Tibial artery (tissue), 4 donors: ENCODE measurements at regions not wholly inside any gene's neighbourhood (a gene's known extent, or its start where the extent isn't known, plus 50 kb on each side); places are given as distances from the start of the nearest gene placed in this dataset.

Source experiments
- DNase-seq, 2 donors: peaks; one replicate each; pipeline ENCODE4 v3.0.0-alpha.2; 2019
- H3K27ac ChIP-seq, 2 donors: fragments of 200-600 bp; sonication (generic) in 1 of 2; 1 replicate in 1 of 2; 2 replicates in 1 of 2; pipeline ENCODE4 v1.5.1; 2018 to 2019; ENCODE audit warnings: mild to moderate bottlenecking in 1 of 2
- H3K27me3 ChIP-seq, 2 donors: fragments of 200-600 bp; sonication (generic) in 1 of 2; one replicate each; pipeline versions ENCODE4 v1.5.1 to v1.6.0; 2016 to 2019
- H3K36me3 ChIP-seq, 3 donors: fragments of 200-600 bp; sonication (generic) in 2 of 3; one replicate each; pipeline ENCODE4 v1.5.1; 2016 to 2019; ENCODE audit warnings: mild to moderate bottlenecking in 2 of 3
- H3K4me1 ChIP-seq, 4 donors: fragments of 200-600 bp; sonication (generic) in 2 of 4; 1 replicate in 3 of 4; 2 replicates in 1 of 4; pipeline ENCODE4 v1.5.1; 2016 to 2019
- H3K4me3 ChIP-seq, 2 donors: fragments of 200-600 bp; sonication (generic) in 1 of 2; 1 replicate in 1 of 2; 2 replicates in 1 of 2; pipeline ENCODE4 v1.5.1; 2018 to 2019; ENCODE audit warnings: mild to moderate bottlenecking in 2 of 2
- H3K9me3 ChIP-seq, 3 donors: fragments of 200-600 bp; sonication (generic) in 1 of 3; one replicate each; pipeline ENCODE4 v1.5.1; 2016 to 2019
- intact Hi-C: fragments of 100-400 bp; cut with DNase I; formaldehyde crosslinking; loops from one replicate; pipeline ENCODE4 v1.15.0; 2023; ENCODE audit warnings: low total_unique reads
- TF ChIP-seq, protein P1 (sequence below), 2 experiments: fragments of 200-600 bp in 1 of 2; fragments of 450-650 bp in 1 of 2; IDR thresholded peaks; one replicate each; pipeline ENCODE4 v1.5.1; 2017 to 2019; ENCODE audit warnings: antibody characterized with exemption in 2 of 2, mild to moderate bottlenecking in 1 of 2, moderate library complexity in 1 of 2

DNA sequence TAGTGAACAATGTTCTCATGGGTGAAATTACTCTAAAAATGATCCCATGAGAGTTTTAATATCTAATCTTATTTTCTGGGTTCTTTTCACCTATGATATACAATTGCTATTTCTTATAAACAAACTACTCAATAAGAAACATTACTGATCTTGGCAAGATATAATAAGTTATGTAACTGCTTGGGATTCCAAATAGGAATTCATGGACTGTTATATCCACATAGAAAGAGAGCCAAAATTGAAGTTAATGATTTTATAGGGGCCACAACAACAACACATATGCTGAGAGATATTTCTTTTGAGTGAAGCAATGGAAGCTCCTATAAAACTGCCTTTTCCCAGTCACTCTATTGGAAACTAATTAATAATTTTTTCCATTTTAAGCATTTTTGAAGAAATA lies 90.4 kb upstream of the TLL1 start:
- intact Hi-C loops = no loop called here
- H3K4me1 ChIP-seq = peaks cover 0 to 35% (median 15%) of the 10 kb centered on the region in 4 donors
- TF ChIP-seq, protein P1, sequence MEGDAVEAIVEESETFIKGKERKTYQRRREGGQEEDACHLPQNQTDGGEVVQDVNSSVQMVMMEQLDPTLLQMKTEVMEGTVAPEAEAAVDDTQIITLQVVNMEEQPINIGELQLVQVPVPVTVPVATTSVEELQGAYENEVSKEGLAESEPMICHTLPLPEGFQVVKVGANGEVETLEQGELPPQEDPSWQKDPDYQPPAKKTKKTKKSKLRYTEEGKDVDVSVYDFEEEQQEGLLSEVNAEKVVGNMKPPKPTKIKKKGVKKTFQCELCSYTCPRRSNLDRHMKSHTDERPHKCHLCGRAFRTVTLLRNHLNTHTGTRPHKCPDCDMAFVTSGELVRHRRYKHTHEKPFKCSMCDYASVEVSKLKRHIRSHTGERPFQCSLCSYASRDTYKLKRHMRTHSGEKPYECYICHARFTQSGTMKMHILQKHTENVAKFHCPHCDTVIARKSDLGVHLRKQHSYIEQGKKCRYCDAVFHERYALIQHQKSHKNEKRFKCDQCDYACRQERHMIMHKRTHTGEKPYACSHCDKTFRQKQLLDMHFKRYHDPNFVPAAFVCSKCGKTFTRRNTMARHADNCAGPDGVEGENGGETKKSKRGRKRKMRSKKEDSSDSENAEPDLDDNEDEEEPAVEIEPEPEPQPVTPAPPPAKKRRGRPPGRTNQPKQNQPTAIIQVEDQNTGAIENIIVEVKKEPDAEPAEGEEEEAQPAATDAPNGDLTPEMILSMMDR (IDR thresholded peaks at IDR 0.05) = no peak
- no peak for DNase-seq
- no peaks in the 10 kb centered on the region for H3K27me3 ChIP-seq
- H3K36me3 ChIP-seq = no peaks in the 10 kb centered on the region
- no peak overlapping the region for H3K4me3 ChIP-seq
- peaks cover 0 to under 1% (median 0%) of the 10 kb centered on the region in 3 donors for H3K9me3 ChIP-seq
- no peak overlapping the region for H3K27ac ChIP-seq

DNA sequence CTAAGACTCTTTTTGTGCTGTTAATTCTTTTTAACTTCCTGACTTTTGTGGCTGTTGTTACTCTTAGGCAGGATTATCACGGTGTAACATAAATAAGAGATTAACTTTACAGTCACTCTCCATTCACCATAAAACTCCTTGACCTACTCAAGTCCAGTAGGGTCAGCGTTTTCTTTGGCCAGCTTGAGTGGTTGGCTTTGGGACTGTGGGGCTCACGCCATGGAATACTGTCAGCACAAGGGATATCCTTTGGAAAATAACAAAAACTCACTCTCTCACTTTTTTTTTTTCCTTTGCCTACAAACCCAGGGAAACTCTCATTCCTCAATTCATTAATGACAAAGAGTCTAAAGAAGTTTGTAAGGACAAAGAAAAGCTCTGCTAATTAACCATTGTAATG lies 89.4 kb upstream of the TLL1 start:
- no peak overlapping the region for H3K27ac ChIP-seq
- intact Hi-C loops = no loop called here
- DNase-seq = no peak
- TF ChIP-seq, protein P1 (IDR thresholded peaks at IDR 0.05) = no peak
- no peaks in the 10 kb centered on the region for H3K9me3 ChIP-seq
- H3K4me3 ChIP-seq = no peak overlapping the region
- H3K4me1 ChIP-seq = peaks cover 0 to 45% (median 20%) of the 10 kb centered on the region in 4 donors
- no peaks in the 10 kb centered on the region for H3K36me3 ChIP-seq
- H3K27me3 ChIP-seq = no peaks in the 10 kb centered on the region

DNA sequence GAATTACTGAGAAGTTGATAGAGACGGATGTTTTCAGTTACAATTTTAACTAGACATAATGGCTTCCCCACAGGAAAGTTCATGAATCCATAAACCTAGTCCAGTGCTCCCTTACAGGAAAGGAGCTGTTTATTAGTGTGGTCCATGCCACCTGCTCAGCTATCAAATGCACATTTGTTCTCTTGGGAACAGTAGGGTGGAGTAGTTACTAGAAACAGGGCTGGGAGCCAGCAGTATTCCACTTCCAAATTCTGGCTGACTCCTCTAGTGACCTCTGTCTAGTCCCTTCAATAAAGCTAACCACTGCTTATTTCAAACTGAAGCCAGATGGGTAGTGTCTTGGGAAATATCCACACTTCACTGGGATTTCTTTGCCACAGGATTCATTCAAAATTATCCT lies 88.4 kb upstream of the TLL1 start:
- no peak overlapping the region for H3K27ac ChIP-seq
- intact Hi-C loops = no loop called here
- H3K4me1 ChIP-seq = peaks cover 0 to 55% (median 26%) of the 10 kb centered on the region in 4 donors
- H3K4me3 ChIP-seq = no peak overlapping the region
- no peaks in the 10 kb centered on the region for H3K9me3 ChIP-seq
- TF ChIP-seq, protein P1 (IDR thresholded peaks at IDR 0.05) = no peak
- no peaks in the 10 kb centered on the region for H3K27me3 ChIP-seq
- H3K36me3 ChIP-seq = no peaks in the 10 kb centered on the region
- no peak for DNase-seq

DNA sequence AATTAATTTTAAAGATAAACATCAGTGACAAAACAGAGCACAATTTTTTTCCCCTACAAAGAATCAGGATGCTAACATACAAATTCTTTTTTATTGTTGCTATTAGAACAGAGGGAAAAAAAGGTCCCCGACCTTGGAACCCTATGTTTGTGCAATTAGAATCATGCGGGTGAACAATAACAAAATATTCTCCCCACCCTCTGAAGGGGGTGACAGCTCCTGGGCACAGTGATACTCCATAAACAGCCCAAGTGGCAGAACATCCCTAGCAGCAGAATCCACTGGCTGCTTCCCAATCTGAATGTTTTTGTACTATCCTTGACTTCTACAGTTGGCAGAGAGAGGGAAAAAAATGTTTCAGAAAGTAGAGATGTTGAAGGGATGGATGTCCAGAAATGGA lies 87.7 kb upstream of the TLL1 start:
- no peak for DNase-seq
- Histone ChIP-seq H3K4me1 (peaks cover 0 to 55% (median 26%) of the 10 kb centered on the region in 4 donors), H3K4me3 (no peak overlapping the region), H3K36me3 (no peaks in the 10 kb centered on the region), H3K27ac (no peak overlapping the region), H3K9me3 (no peaks in the 10 kb centered on the region), H3K27me3 (no peaks in the 10 kb centered on the region)
- TF ChIP-seq, protein P1 (IDR thresholded peaks at IDR 0.05) = no peak
- intact Hi-C loops = no loop called here

DNA sequence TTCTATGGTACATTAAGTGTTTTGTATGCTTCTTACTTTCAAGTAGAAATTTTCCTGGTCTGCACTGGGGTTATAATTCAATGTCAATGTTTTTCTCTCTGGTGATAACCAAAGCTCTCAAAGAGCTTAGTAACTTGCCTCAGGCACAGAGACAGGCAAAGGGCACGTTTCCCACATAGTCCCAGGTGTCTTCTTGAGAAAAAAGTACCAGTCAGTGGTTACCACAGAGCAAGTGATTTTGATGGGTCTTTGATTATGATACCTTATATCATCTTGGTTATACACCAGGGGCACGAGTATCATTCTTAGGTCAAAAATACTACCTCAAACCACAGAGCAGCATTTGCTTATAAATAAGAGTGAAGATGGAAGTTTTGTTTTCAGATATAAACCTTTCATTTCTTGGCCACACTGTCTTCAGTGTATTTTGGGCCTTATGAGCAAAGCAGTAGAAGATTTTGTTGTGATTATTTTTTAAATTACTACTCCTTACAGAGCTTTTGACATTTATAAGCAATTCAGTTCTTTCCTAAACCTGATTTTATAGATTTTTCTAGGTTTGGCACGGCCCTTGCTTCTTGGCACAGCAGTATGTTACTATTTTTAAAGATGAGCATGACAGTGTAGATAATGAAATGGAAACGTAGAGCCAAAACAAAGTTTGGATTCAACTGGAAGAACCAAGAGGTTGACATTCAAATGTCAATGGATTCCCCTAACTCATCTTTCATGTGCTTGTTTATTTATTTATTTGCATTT lies 85.3 kb upstream of the TLL1 start:
- no peaks in the 10 kb centered on the region for H3K27me3 ChIP-seq
- peaks cover 0 to 60% (median 26%) of the 10 kb centered on the region in 4 donors for H3K4me1 ChIP-seq
- no peak for DNase-seq
- H3K9me3 ChIP-seq = no peaks in the 10 kb centered on the region
- H3K36me3 ChIP-seq = no peaks in the 10 kb centered on the region
- H3K27ac ChIP-seq = peak overlapping the region in 1 of 2 donors; percentile 16
- intact Hi-C loops = no loop called here
- H3K4me3 ChIP-seq = no peak overlapping the region
- TF ChIP-seq, protein P1 (IDR thresholded peaks at IDR 0.05) = no peak
